ENCODE measurements at regions not wholly inside any gene's neighbourhood (a gene's known extent, or its start where the extent isn't known, plus 50 kb on each side); places are given as distances from the start of the nearest gene placed in this dataset.
A peak's percentile ranks its signal among the peaks of the same experiment; 100 is the strongest.
"Not testable (repeated sequence)": the region's sequence is repeated elsewhere in the genome, so short reads cannot be mapped to it uniquely, and the experiment has no call there.

DNA sequence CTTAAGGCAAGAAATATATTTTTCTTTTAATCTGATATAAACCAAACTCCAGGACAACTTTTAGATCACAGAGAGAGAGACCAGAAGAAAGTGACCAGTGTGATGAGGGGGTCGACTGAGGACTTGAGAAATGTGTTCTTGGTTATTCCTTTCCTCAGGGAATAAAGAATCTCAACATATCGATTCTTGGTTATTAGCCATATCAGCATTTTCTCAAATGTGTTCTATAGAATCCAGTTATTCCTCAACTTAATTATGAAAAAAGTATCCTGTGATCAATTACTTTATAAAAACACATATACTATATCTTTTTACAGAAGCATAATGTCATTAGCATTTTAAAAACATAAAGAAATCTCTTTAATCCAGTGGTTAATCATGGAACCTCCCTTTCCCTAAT, 222.1 kb upstream of the FAM3C start:
- TF ChIP-seq POLR2A (IDR thresholded peaks at IDR 0.05) (no peak), EP300 (IDR thresholded peaks at IDR 0.05) (no peak), POLR2AphosphoS5 (IDR thresholded peaks at IDR 0.05) (no peak)
- TF ChIP-seq, protein P1, sequence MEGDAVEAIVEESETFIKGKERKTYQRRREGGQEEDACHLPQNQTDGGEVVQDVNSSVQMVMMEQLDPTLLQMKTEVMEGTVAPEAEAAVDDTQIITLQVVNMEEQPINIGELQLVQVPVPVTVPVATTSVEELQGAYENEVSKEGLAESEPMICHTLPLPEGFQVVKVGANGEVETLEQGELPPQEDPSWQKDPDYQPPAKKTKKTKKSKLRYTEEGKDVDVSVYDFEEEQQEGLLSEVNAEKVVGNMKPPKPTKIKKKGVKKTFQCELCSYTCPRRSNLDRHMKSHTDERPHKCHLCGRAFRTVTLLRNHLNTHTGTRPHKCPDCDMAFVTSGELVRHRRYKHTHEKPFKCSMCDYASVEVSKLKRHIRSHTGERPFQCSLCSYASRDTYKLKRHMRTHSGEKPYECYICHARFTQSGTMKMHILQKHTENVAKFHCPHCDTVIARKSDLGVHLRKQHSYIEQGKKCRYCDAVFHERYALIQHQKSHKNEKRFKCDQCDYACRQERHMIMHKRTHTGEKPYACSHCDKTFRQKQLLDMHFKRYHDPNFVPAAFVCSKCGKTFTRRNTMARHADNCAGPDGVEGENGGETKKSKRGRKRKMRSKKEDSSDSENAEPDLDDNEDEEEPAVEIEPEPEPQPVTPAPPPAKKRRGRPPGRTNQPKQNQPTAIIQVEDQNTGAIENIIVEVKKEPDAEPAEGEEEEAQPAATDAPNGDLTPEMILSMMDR (IDR thresholded peaks at IDR 0.05), result no peak
- H3K4me3 ChIP-seq, result no peak overlapping the region
- DNase-seq, result no peak
- no peak overlapping the region for H3K27ac ChIP-seq
- H3K9me3 ChIP-seq, result peaks cover 0 to 10% (median 0%) of the 10 kb centered on the region in 4 donors
- no peaks in the 10 kb centered on the region for H3K27me3 ChIP-seq
- 85 to 91% (median 87%) methylated on average over 2 of the region's 2 CpGs for WGBS, 5 donors
- H3K4me1 ChIP-seq, result peaks cover 0 to 9% (median 3%) of the 10 kb centered on the region in 4 donors
- intact Hi-C loops (cut with DNase I; ENCODE audit: low total_unique reads), result no loop called here
- no peaks in the 10 kb centered on the region for H3K36me3 ChIP-seq

DNA sequence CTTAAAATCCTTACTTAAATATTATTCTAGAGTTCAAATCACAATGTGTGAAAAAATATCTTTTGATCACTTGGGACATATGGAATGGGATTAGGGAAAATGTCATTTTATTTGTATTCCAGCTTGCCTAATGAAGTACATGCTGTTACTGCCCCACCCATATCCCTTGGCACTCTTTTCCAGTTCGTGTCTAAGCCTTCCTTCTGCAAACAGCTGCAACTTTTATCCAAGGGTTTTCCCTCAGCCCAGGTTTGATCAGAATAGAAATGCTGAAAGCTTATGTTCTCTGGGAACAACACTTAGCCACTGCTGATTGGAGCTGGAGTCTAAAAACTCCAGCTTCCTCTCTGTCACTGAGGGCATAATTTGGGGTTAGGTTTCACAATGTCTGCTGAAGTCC, 214.1 kb upstream of the FAM3C start:
- Histone ChIP-seq H3K4me1 (peaks cover 0 to 11% (median 7%) of the 10 kb centered on the region in 4 donors), H3K36me3 (no peaks in the 10 kb centered on the region), H3K27me3 (no peaks in the 10 kb centered on the region), H3K4me3 (no peak overlapping the region), H3K27ac (peak overlapping the region; percentile 11 to 65 (median 43)), H3K9me3 (no peaks in the 10 kb centered on the region)
- 0 to 8% (median 3%) methylated on average over 1 of the region's 1 CpG for WGBS, 5 donors
- TF ChIP-seq POLR2AphosphoS5 (IDR thresholded peaks at IDR 0.05), result no peak
- TF ChIP-seq, protein P1 (IDR thresholded peaks at IDR 0.05), result no peak
- no peak for TF ChIP-seq EP300 (IDR thresholded peaks at IDR 0.05)
- no peak for TF ChIP-seq POLR2A (IDR thresholded peaks at IDR 0.05)
- intact Hi-C loops (cut with DNase I; ENCODE audit: low total_unique reads), result no loop called here
- DNase-seq, result peak; percentile 42 to 44

DNA sequence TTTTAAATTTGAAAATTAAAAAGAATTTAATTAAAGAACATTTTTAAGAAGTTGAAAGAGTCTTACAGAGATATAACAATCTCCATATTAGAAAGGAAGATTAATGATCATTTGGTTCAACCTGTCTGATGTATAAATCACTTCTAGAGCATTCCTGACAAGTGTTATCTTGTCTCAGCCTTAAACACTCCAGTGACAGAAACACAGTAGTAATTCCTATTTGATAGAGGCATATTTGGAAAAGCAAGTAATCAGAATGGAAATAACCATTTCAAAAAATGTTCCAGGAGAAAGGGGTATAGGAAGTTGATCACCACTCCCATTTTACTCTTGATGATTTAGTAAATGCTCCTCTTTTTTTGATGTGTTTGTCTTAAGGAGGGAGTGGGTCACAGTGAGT, 213.1 kb upstream of the FAM3C start:
- intact Hi-C loops (cut with DNase I; ENCODE audit: low total_unique reads), result no loop called here
- TF ChIP-seq POLR2AphosphoS5 (IDR thresholded peaks at IDR 0.05) (no peak), POLR2A (IDR thresholded peaks at IDR 0.05) (no peak), EP300 (IDR thresholded peaks at IDR 0.05) (no peak)
- TF ChIP-seq, protein P1 (IDR thresholded peaks at IDR 0.05), result no peak

DNA sequence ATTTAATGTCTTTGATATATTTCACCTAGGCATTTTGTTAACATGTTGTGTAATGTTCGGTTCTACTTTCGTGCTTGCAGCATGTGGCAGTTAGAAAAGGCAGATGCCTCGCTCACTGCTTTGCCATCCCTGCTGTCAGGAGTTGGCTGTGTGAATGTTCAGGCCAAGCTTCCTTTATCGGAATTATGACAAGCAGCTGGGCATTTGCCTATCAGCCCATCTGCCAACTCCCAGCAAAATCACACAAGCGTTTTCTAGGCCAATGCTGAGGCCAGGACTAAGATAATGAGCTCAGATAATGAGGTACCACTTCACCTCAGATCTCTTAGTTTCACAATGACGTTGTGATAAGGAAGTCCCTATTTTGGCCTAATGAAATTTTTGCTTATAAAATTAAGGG, 212.7 kb upstream of the FAM3C start:
- intact Hi-C loops (cut with DNase I; ENCODE audit: low total_unique reads), result no loop called here

More for the DNA sequence above, 213.1 kb upstream of the FAM3C start:
- DNase-seq, result no peak
- Histone ChIP-seq H3K4me3 (no peak overlapping the region), H3K36me3 (no peaks in the 10 kb centered on the region), H3K27ac (peak overlapping the region in 1 of 5 donors; percentile 65), H3K27me3 (no peaks in the 10 kb centered on the region), H3K4me1 (peaks cover 5 to 21% (median 15%) of the 10 kb centered on the region in 4 donors), H3K9me3 (no peaks in the 10 kb centered on the region)

DNA sequence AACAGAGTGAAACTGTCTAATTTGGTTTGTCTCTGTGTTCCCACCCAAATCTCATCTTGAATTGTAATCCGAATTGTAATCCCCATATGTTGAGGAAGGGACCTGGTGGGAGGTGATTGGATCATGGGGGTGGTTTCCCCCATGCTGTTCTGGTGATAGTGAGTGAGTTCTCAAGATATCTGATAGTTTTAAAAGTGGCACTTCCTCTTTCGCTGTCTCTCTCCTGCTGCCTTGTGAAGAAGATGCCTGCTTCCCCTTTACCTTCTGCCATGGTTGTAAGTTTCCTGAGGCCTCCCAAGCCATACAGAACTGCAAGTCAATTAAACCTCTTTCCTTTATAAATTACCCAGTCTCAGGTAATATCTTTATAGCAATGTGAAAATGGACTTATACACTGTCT, 212.1 kb upstream of the FAM3C start:
- H3K9me3 ChIP-seq; DNase-seq; H3K27me3 ChIP-seq; intact Hi-C loops (cut with DNase I; ENCODE audit: low total_unique reads); H3K4me3 ChIP-seq; H3K27ac ChIP-seq; H3K36me3 ChIP-seq: not testable (repeated sequence)
- WGBS, 5 donors, result 84 to 92% (median 88%) methylated on average over 2 of the region's 2 CpGs
- H3K4me1 ChIP-seq, result peaks cover 5 to 29% (median 15%) of the 10 kb centered on the region in 4 donors

More for the DNA sequence above, 212.7 kb upstream of the FAM3C start:
- WGBS, 5 donors, result 45 to 66% (median 49%) methylated on average over 6 of the region's 6 CpGs
- Histone ChIP-seq H3K4me1 (peaks cover 5 to 25% (median 15%) of the 10 kb centered on the region in 4 donors), H3K36me3 (no peaks in the 10 kb centered on the region), H3K27ac (no peak overlapping the region), H3K27me3 (no peaks in the 10 kb centered on the region), H3K9me3 (no peaks in the 10 kb centered on the region), H3K4me3 (no peak overlapping the region)
- DNase-seq, result peak in 1 of 2 donors; percentile 34
- no peak for TF ChIP-seq POLR2AphosphoS5 (IDR thresholded peaks at IDR 0.05)
- no peak for TF ChIP-seq POLR2A (IDR thresholded peaks at IDR 0.05)
- no peak for TF ChIP-seq EP300 (IDR thresholded peaks at IDR 0.05)
- TF ChIP-seq, protein P1 (IDR thresholded peaks at IDR 0.05), result no peak

Data from stomach (tissue), 8 donors.